ENCODE measurements at regions not wholly inside any gene's neighbourhood (a gene's known extent, or its start where the extent isn't known, plus 50 kb on each side); places are given as distances from the start of the nearest gene placed in this dataset.
"Not testable (repeated sequence)": the region's sequence is repeated elsewhere in the genome, so short reads cannot be mapped to it uniquely, and the experiment has no call there.

DNA sequence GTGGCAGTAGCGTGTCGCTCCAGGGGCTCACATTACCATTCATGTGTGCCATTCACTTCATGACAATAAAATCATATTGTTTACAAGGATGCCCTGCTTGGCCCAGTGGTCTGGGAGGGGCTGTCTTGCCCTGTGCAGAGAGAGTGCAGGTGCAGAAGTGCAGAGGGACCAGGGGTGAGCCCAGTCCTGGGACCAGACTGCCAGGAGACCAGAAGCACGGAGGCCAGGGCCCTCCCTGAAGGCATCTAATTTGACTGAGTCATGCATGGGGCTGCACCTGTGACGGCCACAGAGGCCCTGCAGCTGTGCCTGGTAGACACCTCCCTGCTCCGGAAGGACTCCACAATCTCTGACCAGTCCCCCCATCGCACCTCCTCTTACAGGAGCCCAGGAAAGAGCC lies 164.4 kb upstream of the FOXD4L5 start:
- H3K9me3 Mint-ChIP-seq: peaks cover 15% of the 10 kb centered on the region
- TF ChIP-seq, protein P1, sequence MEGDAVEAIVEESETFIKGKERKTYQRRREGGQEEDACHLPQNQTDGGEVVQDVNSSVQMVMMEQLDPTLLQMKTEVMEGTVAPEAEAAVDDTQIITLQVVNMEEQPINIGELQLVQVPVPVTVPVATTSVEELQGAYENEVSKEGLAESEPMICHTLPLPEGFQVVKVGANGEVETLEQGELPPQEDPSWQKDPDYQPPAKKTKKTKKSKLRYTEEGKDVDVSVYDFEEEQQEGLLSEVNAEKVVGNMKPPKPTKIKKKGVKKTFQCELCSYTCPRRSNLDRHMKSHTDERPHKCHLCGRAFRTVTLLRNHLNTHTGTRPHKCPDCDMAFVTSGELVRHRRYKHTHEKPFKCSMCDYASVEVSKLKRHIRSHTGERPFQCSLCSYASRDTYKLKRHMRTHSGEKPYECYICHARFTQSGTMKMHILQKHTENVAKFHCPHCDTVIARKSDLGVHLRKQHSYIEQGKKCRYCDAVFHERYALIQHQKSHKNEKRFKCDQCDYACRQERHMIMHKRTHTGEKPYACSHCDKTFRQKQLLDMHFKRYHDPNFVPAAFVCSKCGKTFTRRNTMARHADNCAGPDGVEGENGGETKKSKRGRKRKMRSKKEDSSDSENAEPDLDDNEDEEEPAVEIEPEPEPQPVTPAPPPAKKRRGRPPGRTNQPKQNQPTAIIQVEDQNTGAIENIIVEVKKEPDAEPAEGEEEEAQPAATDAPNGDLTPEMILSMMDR (IDR thresholded peaks at IDR 0.05): no peak
- no peak overlapping the region for H3K27ac Mint-ChIP-seq
- peaks cover 1% of the 10 kb centered on the region; the same call in 1 of the 2 replicates for H3K27me3 Mint-ChIP-seq (ENCODE audit: insufficient read depth)
- H3K4me1 Mint-ChIP-seq (ENCODE audit: low read depth): no peaks in the 10 kb centered on the region
- H3K36me3 Mint-ChIP-seq (ENCODE audit: low read depth): no peaks in the 10 kb centered on the region; the same call in 1 of the 2 replicates
- no peak overlapping the region for H3K4me3 Mint-ChIP-seq
- no peak for DNase-seq

DNA sequence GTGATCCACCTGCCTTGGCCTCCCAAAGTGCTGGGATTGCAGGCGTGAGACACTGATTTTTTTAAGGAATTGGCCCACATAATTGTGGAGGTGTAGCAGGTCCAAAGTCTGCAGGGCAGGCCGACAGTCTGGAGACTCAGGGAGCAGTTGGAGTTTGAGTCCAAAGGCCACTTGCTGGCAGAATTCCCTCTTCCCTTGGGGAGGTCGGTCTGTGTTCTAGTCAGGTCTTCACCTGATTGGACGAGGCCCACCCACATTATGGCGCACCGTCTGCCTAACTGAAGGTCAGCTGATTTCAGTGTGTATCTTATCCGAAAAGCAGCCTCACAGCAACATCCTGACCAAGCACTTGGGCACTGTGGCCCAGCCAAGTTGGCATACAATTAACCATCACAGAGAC lies 162.1 kb upstream of the FOXD4L5 start:
- H3K36me3 Mint-ChIP-seq (ENCODE audit: low read depth); H3K27ac Mint-ChIP-seq; H3K4me1 Mint-ChIP-seq (ENCODE audit: low read depth); H3K9me3 Mint-ChIP-seq; H3K27me3 Mint-ChIP-seq (ENCODE audit: insufficient read depth); H3K4me3 Mint-ChIP-seq; DNase-seq: not testable (repeated sequence)

DNA sequence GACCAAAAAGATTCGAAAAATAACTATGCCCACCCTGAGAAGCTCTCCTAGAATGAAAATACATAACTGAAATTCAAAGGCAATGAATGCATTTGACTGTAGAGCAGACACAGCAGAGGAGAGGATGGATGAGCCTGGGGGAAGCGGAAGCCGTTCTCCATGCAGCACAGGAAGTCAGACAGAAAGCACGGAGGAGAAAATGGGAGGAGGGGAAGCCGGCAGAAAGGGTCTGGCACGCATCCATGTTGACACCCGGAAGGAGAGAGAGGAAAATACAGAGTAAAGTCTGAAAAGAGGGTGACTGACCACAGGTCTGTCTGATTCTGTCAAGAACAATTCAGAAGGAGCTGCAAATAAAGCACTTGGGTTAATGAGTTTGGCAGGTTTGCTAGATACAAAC lies 161.0 kb upstream of the FOXD4L5 start:
- H3K9me3 Mint-ChIP-seq; H3K4me3 Mint-ChIP-seq; H3K27me3 Mint-ChIP-seq (ENCODE audit: insufficient read depth); DNase-seq; H3K4me1 Mint-ChIP-seq (ENCODE audit: low read depth); H3K27ac Mint-ChIP-seq; H3K36me3 Mint-ChIP-seq (ENCODE audit: low read depth): not testable (repeated sequence)

DNA sequence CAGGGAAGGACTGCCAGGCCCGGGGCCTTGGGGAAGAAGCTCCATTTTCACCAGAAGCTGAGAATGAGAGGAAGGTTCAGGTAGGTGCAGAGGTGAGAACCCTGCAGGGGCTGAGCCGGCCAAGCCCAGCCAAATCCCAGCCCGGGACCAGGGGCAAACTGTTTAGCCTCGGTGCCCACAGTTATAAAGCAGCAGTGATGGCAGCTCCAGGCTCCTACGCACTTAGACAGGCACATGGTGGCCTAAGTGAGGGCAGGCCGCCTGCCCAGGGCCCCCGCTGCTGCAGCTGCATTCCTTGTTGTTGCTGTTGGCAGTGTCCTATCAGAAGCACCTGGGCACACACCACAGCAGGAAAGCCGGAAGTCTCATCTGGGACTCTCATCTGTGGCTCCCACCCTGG lies 159.9 kb upstream of the FOXD4L5 start:
- Mint-ChIP-seq H3K27ac (no peak overlapping the region), H3K4me3 (no peak overlapping the region), H3K4me1 (ENCODE audit: low read depth) (no peaks in the 10 kb centered on the region), H3K9me3 (peaks cover 5% of the 10 kb centered on the region), H3K27me3 (ENCODE audit: insufficient read depth) (no peaks in the 10 kb centered on the region), H3K36me3 (ENCODE audit: low read depth) (no peaks in the 10 kb centered on the region; the same call in 1 of the 2 replicates)
- TF ChIP-seq, protein P1 (IDR thresholded peaks at IDR 0.05): no peak
- no peak for DNase-seq

DNA sequence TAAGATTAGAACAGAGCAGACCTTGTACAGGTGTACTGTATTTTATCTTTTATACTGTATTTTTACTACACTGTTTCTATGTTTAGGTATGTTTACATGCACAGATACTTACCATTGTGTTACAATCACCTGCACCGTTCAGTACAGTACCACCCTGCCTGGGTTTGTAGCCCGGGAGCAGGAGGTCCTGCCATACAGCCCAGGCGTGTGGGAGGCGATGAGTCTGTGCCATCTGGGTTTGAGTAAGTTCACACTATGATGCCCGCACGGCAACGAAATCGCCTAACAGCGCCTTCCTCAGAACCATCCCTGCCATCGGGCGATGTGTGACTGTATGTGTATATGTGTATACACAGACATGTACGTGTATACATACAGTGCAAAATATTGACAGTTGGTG lies 157.1 kb upstream of the FOXD4L5 start:
- not testable (repeated sequence) for DNase-seq; H3K27me3 Mint-ChIP-seq (ENCODE audit: insufficient read depth); H3K27ac Mint-ChIP-seq; H3K4me1 Mint-ChIP-seq (ENCODE audit: low read depth); H3K9me3 Mint-ChIP-seq; H3K36me3 Mint-ChIP-seq (ENCODE audit: low read depth); H3K4me3 Mint-ChIP-seq

DNA sequence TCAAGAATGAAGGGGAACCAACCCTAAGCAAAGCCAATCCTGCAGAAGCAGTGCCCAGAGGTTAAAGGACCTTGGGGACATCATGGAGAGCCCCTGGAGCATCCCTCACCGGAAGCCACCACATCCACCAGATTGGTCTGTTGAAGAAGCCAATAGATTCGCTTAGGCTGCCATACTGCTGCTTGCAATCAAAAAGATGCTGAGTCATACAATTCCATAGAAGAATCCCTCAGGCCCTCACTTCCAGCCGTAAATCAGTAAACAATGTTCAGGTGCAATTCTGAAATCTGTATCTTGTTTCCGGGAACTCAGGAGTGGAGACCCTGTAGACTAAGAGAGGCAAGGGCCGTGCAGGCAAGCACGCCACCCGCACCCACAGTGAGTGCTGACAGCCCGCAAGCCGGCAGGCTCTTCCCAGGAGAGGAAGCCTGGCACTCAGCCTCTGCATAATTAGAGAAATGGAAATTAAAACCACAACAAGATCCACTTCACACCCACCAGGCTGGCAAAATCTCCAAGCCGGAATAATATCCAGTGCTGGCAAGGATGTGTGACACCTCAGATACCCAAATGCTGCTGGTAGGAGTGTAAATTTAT lies 156.4 kb upstream of the FOXD4L5 start:
- H3K9me3 Mint-ChIP-seq: peaks cover 14% of the 10 kb centered on the region
- H3K4me1 Mint-ChIP-seq (ENCODE audit: low read depth); H3K36me3 Mint-ChIP-seq (ENCODE audit: low read depth); H3K27me3 Mint-ChIP-seq (ENCODE audit: insufficient read depth); DNase-seq; H3K4me3 Mint-ChIP-seq; H3K27ac Mint-ChIP-seq: not testable (repeated sequence)

DNA sequence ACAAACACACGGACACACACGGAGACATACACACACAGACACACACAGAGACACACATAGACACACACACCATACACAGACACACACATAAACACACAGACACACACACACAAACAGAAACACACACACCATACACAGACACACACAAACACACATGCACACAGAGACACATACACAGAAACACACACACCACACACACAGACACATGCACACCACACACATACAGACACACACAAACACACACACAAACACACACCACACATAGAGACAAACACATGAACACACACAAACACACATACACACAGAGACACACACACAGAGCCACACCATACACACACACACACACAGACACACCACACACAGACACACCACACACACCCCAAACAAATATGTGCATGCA lies 152.7 kb upstream of the FOXD4L5 start:
- peaks cover 2% of the 10 kb centered on the region for H3K27me3 Mint-ChIP-seq (ENCODE audit: insufficient read depth)
- peaks cover 8% of the 10 kb centered on the region for H3K36me3 Mint-ChIP-seq (ENCODE audit: low read depth)
- peaks cover 34% of the 10 kb centered on the region for H3K9me3 Mint-ChIP-seq
- no peak overlapping the region for H3K27ac Mint-ChIP-seq
- H3K4me1 Mint-ChIP-seq (ENCODE audit: low read depth): no peaks in the 10 kb centered on the region
- TF ChIP-seq, protein P1 (IDR thresholded peaks at IDR 0.05): no peak
- no peak for DNase-seq
- H3K4me3 Mint-ChIP-seq: no peak overlapping the region

DNA sequence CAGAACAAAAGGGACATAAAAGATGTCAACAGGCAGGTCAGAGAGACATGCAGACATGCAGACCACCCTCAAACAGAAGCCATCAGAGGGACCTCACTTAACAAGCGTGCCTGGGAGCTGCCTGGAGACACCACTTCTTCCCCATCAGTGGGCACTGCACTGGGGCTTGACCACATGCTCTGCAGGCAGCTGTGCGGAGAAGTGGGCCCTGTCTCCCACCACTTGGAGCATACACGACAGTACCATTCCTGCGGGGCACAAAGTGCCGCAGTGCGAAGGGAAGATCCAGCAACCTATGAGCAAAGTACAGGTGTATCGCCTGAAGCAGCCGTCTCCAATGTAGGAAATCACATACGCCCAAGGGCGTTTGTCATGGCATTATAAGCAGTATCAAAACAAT lies 150.5 kb upstream of the FOXD4L5 start:
- no peak overlapping the region for H3K27ac Mint-ChIP-seq
- peaks cover 48% of the 10 kb centered on the region for H3K9me3 Mint-ChIP-seq
- peaks cover 15% of the 10 kb centered on the region for H3K36me3 Mint-ChIP-seq (ENCODE audit: low read depth)
- H3K4me1 Mint-ChIP-seq (ENCODE audit: low read depth): no peaks in the 10 kb centered on the region
- H3K27me3 Mint-ChIP-seq (ENCODE audit: insufficient read depth): peaks cover 2% of the 10 kb centered on the region
- no peak for DNase-seq
- TF ChIP-seq, protein P1 (IDR thresholded peaks at IDR 0.05): no peak
- no peak overlapping the region for H3K4me3 Mint-ChIP-seq
